ENCODE measurements at regions not wholly inside any gene's neighbourhood (a gene's known extent, or its start where the extent isn't known, plus 50 kb on each side); places are given as distances from the start of the nearest gene placed in this dataset.
"Not testable (repeated sequence)": the region's sequence is repeated elsewhere in the genome, so short reads cannot be mapped to it uniquely, and the experiment has no call there.

DNA sequence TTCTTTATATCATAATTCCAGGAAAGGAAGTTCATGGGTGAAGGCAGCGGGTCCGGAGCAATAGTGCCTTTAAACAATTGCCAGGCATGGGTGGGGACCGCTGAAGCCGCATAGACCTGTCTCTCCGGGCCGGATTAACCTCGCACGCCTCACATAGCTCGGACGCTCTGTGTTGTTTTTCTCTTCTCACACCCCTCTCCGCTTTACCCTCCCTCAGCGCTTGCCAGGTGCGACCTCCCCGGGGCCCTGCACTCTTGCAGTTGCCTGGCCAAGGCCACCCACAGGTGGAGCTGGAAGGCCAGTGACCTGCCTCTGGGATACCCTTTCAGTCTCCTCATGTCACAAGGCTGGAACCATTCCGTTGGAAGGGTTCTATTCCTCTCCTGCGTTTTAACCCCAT, 4021.5 kb upstream of the TPTE start:
- TF ChIP-seq, protein P1, sequence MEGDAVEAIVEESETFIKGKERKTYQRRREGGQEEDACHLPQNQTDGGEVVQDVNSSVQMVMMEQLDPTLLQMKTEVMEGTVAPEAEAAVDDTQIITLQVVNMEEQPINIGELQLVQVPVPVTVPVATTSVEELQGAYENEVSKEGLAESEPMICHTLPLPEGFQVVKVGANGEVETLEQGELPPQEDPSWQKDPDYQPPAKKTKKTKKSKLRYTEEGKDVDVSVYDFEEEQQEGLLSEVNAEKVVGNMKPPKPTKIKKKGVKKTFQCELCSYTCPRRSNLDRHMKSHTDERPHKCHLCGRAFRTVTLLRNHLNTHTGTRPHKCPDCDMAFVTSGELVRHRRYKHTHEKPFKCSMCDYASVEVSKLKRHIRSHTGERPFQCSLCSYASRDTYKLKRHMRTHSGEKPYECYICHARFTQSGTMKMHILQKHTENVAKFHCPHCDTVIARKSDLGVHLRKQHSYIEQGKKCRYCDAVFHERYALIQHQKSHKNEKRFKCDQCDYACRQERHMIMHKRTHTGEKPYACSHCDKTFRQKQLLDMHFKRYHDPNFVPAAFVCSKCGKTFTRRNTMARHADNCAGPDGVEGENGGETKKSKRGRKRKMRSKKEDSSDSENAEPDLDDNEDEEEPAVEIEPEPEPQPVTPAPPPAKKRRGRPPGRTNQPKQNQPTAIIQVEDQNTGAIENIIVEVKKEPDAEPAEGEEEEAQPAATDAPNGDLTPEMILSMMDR (IDR thresholded peaks at IDR 0.05): not testable (repeated sequence)
- TF ChIP-seq EP300, POLR2A (IDR thresholded peaks at IDR 0.05): not testable (repeated sequence)
